Myocyte (in vitro differentiated cells): ENCODE measurements at regions not wholly inside any gene's neighbourhood (a gene's known extent, or its start where the extent isn't known, plus 50 kb on each side); places are given as distances from the start of the nearest gene placed in this dataset. TPM values are rescaled to one million over a fixed set of nuclear protein-coding genes. Genes with fewer than 3 reads are reported as not detected.

Source experiments
- microRNA counts: library from miRNA; unstranded; fragments of <30 nt; microRNA quantifications from one replicate; lab custom pipeline; 2016
- microRNA-seq: library from miRNA; unstranded; fragments of <30 nt; microRNA quantifications from one replicate; pipeline ENCODE4, GENCODE V29; 2016

MicroRNAs in the stretch of these regions (microRNA counts, 767-probe panel; counts per million panel counts)
- not detected for microRNA hsa-miR-302f (lab: Ali Mortazavi, UCI)

Small RNAs in the stretch of these regions (microRNA-seq; reads per million reads assigned to microRNA genes)
- not detected for gene MIR302F
